Fibroblast of lung (primary cell): ENCODE measurements at regions not wholly inside any gene's neighbourhood (a gene's known extent, or its start where the extent isn't known, plus 50 kb on each side); places are given as distances from the start of the nearest gene placed in this dataset.

Source experiments
- DNase-seq, 2 donors: peaks; one replicate each; pipeline versions ENCODE4 v3.0.0 to v3.0.0-alpha.2; 2010; ENCODE audit warnings: low read depth in 2 of 2
- H2AFZ ChIP-seq: 2 replicates; pipeline ENCODE4 v1.5.1; 2012; ENCODE audit warnings: low read length, control low read depth, inconsistent platforms
- H3K27ac ChIP-seq: 2 replicates; pipeline ENCODE4 v1.5.1; 2011; ENCODE audit warnings: low read length, control low read depth; ENCODE audit not compliant: insufficient read depth
- H3K27me3 ChIP-seq: 2 replicates; pipeline ENCODE4 v1.5.1; 2011; ENCODE audit warnings: mild to moderate bottlenecking, low read length; ENCODE audit not compliant: control insufficient read depth, insufficient read depth
- H3K36me3 ChIP-seq: 2 replicates; pipeline ENCODE4 v1.5.1; 2011; ENCODE audit warnings: low read length; ENCODE audit not compliant: control insufficient read depth, insufficient read depth
- H3K4me1 ChIP-seq: 2 replicates; pipeline ENCODE4 v1.5.1; 2011; ENCODE audit warnings: low read length; ENCODE audit not compliant: control insufficient read depth, insufficient read depth; ENCODE audit errors: extremely low read depth
- H3K4me2 ChIP-seq: 2 replicates; pipeline ENCODE4 v1.5.1; 2011; ENCODE audit warnings: low read length, control low read depth; ENCODE audit not compliant: insufficient read depth; ENCODE audit errors: extremely low read depth
- H3K4me3 ChIP-seq, 4 experiments: fragments of 200-600 bp in 1 of 4; sonication (generic) in 1 of 4; replicated peaks in 1 of 4; 2 replicates each; pipeline ENCODE4 v1.5.1; 2011 to 2016; ENCODE audit warnings: low read length in 4 of 4, low read depth in 3 of 4, mild to moderate bottlenecking in 3 of 4, control low read depth in 2 of 4, inconsistent platforms in 1 of 4, mixed read lengths in 1 of 4; ENCODE audit not compliant: insufficient read depth in 1 of 4; ENCODE audit errors: control extremely low read depth in 1 of 4
- H3K79me2 ChIP-seq: 2 replicates; pipeline ENCODE4 v1.5.1; 2012; ENCODE audit warnings: mild to moderate bottlenecking, low read length, inconsistent platforms; ENCODE audit not compliant: control insufficient read depth, insufficient read depth
- H3K9ac ChIP-seq: 2 replicates; pipeline ENCODE4 v1.5.1; 2011; ENCODE audit warnings: mild to moderate bottlenecking, low read length, control low read depth; ENCODE audit not compliant: insufficient read depth
- H3K9me3 ChIP-seq: 2 replicates; pipeline ENCODE4 v1.5.1; 2012; ENCODE audit warnings: low read depth, low read length; ENCODE audit not compliant: control insufficient read depth, insufficient read depth
- H4K20me1 ChIP-seq: 2 replicates; pipeline ENCODE4 v1.5.1; 2011; ENCODE audit warnings: low read length; ENCODE audit not compliant: control insufficient read depth, insufficient read depth; ENCODE audit errors: extremely low read depth
- EZH2 ChIP-seq: IDR thresholded peaks from 2 replicates; pipeline ENCODE4 v1.5.1; 2012; ENCODE audit warnings: low read length, control low read depth, mild to moderate bottlenecking; ENCODE audit errors: missing control alignments
- TF ChIP-seq, protein P1 (sequence below), 2 donors: IDR thresholded peaks in 1 of 2; conservative IDR thresholded peaks in 1 of 2; 1 replicate in 1 of 2; 2 replicates in 1 of 2; pipeline ENCODE4 v1.5.1; 2011 to 2012; ENCODE audit warnings: low read length in 2 of 2, control low read depth in 1 of 2, inconsistent platforms in 1 of 2, low read depth in 1 of 2, mild to moderate bottlenecking in 1 of 2

GRCh38 chr11:45048313-45048841, 97.7 kb upstream of the TP53I11 start:
- no peaks in the 10 kb centered on the region for H3K27me3 ChIP-seq

GRCh38 chr11:45048870-45049691, 97.4 kb upstream of the PRDM11 start:
- Histone ChIP-seq H3K4me2 (no peak overlapping the region), H3K4me1 (peaks cover 7% of the 10 kb centered on the region), H3K4me3 (no peak overlapping the region), H3K27me3 (no peaks in the 10 kb centered on the region), H3K9ac (no peak overlapping the region), H3K79me2 (no peaks in the 10 kb centered on the region), H4K20me1 (no peaks in the 10 kb centered on the region), H3K27ac (no peak overlapping the region), H3K9me3 (no peaks in the 10 kb centered on the region), H3K36me3 (no peaks in the 10 kb centered on the region), H2AFZ (no peak overlapping the region)
- peak in 1 of 2 donors; percentile 8 for DNase-seq
- no peak for TF ChIP-seq EZH2
- TF ChIP-seq, protein P1, sequence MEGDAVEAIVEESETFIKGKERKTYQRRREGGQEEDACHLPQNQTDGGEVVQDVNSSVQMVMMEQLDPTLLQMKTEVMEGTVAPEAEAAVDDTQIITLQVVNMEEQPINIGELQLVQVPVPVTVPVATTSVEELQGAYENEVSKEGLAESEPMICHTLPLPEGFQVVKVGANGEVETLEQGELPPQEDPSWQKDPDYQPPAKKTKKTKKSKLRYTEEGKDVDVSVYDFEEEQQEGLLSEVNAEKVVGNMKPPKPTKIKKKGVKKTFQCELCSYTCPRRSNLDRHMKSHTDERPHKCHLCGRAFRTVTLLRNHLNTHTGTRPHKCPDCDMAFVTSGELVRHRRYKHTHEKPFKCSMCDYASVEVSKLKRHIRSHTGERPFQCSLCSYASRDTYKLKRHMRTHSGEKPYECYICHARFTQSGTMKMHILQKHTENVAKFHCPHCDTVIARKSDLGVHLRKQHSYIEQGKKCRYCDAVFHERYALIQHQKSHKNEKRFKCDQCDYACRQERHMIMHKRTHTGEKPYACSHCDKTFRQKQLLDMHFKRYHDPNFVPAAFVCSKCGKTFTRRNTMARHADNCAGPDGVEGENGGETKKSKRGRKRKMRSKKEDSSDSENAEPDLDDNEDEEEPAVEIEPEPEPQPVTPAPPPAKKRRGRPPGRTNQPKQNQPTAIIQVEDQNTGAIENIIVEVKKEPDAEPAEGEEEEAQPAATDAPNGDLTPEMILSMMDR (conservative IDR thresholded peaks at IDR 0.05 in 1 of 2, IDR thresholded peaks at IDR 0.05 in 1 of 2; ENCODE audit: low read depth in 1 of 2, low read length in 2 of 2) = no peak

More at GRCh38 chr11:45048313-45048841, 97.7 kb upstream of the TP53I11 start:
- Histone ChIP-seq H3K79me2 (no peaks in the 10 kb centered on the region), H3K9ac (no peak overlapping the region), H3K36me3 (no peaks in the 10 kb centered on the region), H3K27ac (no peak overlapping the region), H3K4me2 (no peak overlapping the region), H3K4me3 (no peak overlapping the region), H3K4me1 (peaks cover 7% of the 10 kb centered on the region), H4K20me1 (no peaks in the 10 kb centered on the region), H2AFZ (no peak overlapping the region), H3K9me3 (no peaks in the 10 kb centered on the region)
- no peak for DNase-seq
- TF ChIP-seq, protein P1 (conservative IDR thresholded peaks at IDR 0.05 in 1 of 2, IDR thresholded peaks at IDR 0.05 in 1 of 2; ENCODE audit: low read depth in 1 of 2, low read length in 2 of 2) = no peak
- TF ChIP-seq EZH2 = no peak

DNA sequence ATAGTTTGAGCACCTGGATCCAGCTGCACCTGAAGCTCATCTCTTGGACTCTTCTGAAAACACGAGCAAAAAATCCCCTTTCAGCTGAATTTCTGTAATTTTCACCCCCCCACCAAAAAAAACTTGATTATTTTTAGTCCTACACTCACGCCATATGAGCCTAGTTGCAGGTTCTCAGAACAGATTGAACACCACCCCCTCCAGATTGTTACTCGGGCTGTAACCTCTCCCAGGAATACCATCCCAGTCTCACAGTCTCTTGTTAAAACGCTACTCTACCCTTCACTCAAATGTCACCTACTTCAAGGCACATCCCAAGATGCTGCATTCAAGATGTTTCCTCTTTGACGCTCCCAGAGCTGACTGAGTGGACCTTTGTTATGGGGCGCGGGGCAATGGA, 96.3 kb upstream of the PRDM11 start:
- no peak overlapping the region for H3K9ac ChIP-seq
- peaks cover 7% of the 10 kb centered on the region for H3K4me1 ChIP-seq
- H3K9me3 ChIP-seq = no peaks in the 10 kb centered on the region
- H4K20me1 ChIP-seq = no peaks in the 10 kb centered on the region
- DNase-seq = no peak
- H2AFZ ChIP-seq = no peak overlapping the region
- no peaks in the 10 kb centered on the region for H3K27me3 ChIP-seq
- H3K79me2 ChIP-seq = no peaks in the 10 kb centered on the region
- H3K27ac ChIP-seq = no peak overlapping the region
- H3K36me3 ChIP-seq = no peaks in the 10 kb centered on the region
- no peak for TF ChIP-seq EZH2
- TF ChIP-seq, protein P1 (conservative IDR thresholded peaks at IDR 0.05 in 1 of 2, IDR thresholded peaks at IDR 0.05 in 1 of 2; ENCODE audit: low read depth in 1 of 2, low read length in 2 of 2) = no peak
- no peak overlapping the region for H3K4me2 ChIP-seq
- H3K4me3 ChIP-seq = no peak overlapping the region
